Gastrocnemius medialis (tissue), 4 donors: ENCODE measurements at regions not wholly inside any gene's neighbourhood (a gene's known extent, or its start where the extent isn't known, plus 50 kb on each side); places are given as distances from the start of the nearest gene placed in this dataset.

Experiments used
- ATAC-seq, 2 donors: fragments of 150-250 bp; one replicate each; pipeline ENCODE4 v1.9.1; 2016
- DNase-seq, 2 donors: peaks; one replicate each; pipeline ENCODE4 v3.0.0-alpha.2; 2019
- H3K27ac ChIP-seq, 4 donors: fragments of 200-600 bp; sonication (generic); 1 replicate in 1 of 4; 2 replicates in 3 of 4; pipeline ENCODE4 v1.5.1; 2016 to 2018; ENCODE audit warnings: mild to moderate bottlenecking in 2 of 4, moderate library complexity in 1 of 4
- H3K27me3 ChIP-seq, 3 donors: fragments of 200-600 bp; sonication (generic) in 2 of 3; 1 replicate in 1 of 3; 2 replicates in 2 of 3; pipeline versions ENCODE4 v1.5.1 to v1.6.0; 2016 to 2019; ENCODE audit warnings: mild to moderate bottlenecking in 1 of 3, moderate library complexity in 1 of 3
- H3K36me3 ChIP-seq, 2 donors: fragments of 200-600 bp; sonication (generic) in 1 of 2; one replicate each; pipeline ENCODE4 v1.5.1; 2017 to 2018
- H3K4me1 ChIP-seq, 2 donors: fragments of 200-600 bp; sonication (generic) in 1 of 2; one replicate each; pipeline ENCODE4 v1.5.1; 2016 to 2017; ENCODE audit warnings: mild to moderate bottlenecking in 2 of 2
- H3K4me3 ChIP-seq, 4 donors: fragments of 200-600 bp; sonication (generic) in 3 of 4; 1 replicate in 1 of 4; 2 replicates in 3 of 4; pipeline ENCODE4 v1.5.1; 2016 to 2019; ENCODE audit warnings: mild to moderate bottlenecking in 2 of 4
- H3K9me3 ChIP-seq, 3 donors: fragments of 200-600 bp; sonication (generic) in 2 of 3; 1 replicate in 1 of 3; 2 replicates in 2 of 3; pipeline ENCODE4 v1.5.1; 2016 to 2019
- CTCF ChIP-seq, 5 experiments: fragments of 450-650 bp in 3 of 5; fragments of 200-600 bp in 2 of 5; sonication (generic) in 2 of 5; IDR thresholded peaks in 4 of 5; conservative IDR thresholded peaks in 1 of 5; 1 replicate in 4 of 5; 2 replicates in 1 of 5; pipeline ENCODE4 v1.5.1; 2016 to 2019; ENCODE audit warnings: antibody characterized with exemption in 5 of 5, mild to moderate bottlenecking in 3 of 5, moderate library complexity in 3 of 5
- POLR2A ChIP-seq, 2 donors: fragments of 450-650 bp; IDR thresholded peaks; one replicate each; pipeline ENCODE4 v1.6.1; 2017; ENCODE audit warnings: antibody characterized with exemption in 2 of 2, mild to moderate bottlenecking in 2 of 2, moderate library complexity in 2 of 2
- in situ Hi-C, 4 donors: fragments of 200-750 bp; cut with MboI; loops; one replicate each; pipeline versions ENCODE4 v1.15.0 to v1.8.0; 2017; ENCODE audit warnings: low sequenced_read_pairs in 4 of 4
- intact Hi-C: fragments of 100-400 bp; cut with DNase I; formaldehyde crosslinking; loops from one replicate; pipeline ENCODE4 v1.15.1; 2023; ENCODE audit warnings: low total_unique reads

- ATAC-seq (no peak), DNase-seq (no peak)
- in situ Hi-C loops = no loop called here
These were observed 60.3 kb upstream of the ZNF648 start for GRCh38 chr1:182121787-182122186.

GRCh38 chr1:182120411-182121258, 59.1 kb upstream of the ZNF648 start:
- intact Hi-C loops = no loop called here

More at GRCh38 chr1:182121787-182122186, 60.3 kb upstream of the ZNF648 start:
- Histone ChIP-seq H3K4me3 (no peak overlapping the region), H3K9me3 (no peaks in the 10 kb centered on the region), H3K36me3 (no peaks in the 10 kb centered on the region), H3K27me3 (no peaks in the 10 kb centered on the region), H3K27ac (peak overlapping the region in 1 of 4 donors; percentile 49), H3K4me1 (peaks cover 3 to 22% of the 10 kb centered on the region in 2 donors)
- no peak for TF ChIP-seq CTCF (IDR thresholded peaks at IDR 0.05 in 4 of 5, conservative IDR thresholded peaks at IDR 0.05 in 1 of 5)
- TF ChIP-seq POLR2A (IDR thresholded peaks at IDR 0.05) = no peak
- intact Hi-C loops = no loop called here

GRCh38 chr1:182119631-182120030, 58.1 kb upstream of the ZNF648 start:
- H3K4me1 ChIP-seq = peaks cover 3 to 22% of the 10 kb centered on the region in 2 donors
- DNase-seq (no peak), ATAC-seq (no peak)
- no peak for TF ChIP-seq POLR2A (IDR thresholded peaks at IDR 0.05)
- no peak for TF ChIP-seq CTCF (IDR thresholded peaks at IDR 0.05 in 4 of 5, conservative IDR thresholded peaks at IDR 0.05 in 1 of 5)
- no peaks in the 10 kb centered on the region for H3K27me3 ChIP-seq
- no peaks in the 10 kb centered on the region for H3K9me3 ChIP-seq
- in situ Hi-C loops = no loop called here
- intact Hi-C loops = no loop called here
- H3K4me3 ChIP-seq = no peak overlapping the region
- no peak overlapping the region for H3K27ac ChIP-seq
- H3K36me3 ChIP-seq = no peaks in the 10 kb centered on the region

More at GRCh38 chr1:182120411-182121258, 59.1 kb upstream of the ZNF648 start:
- H3K4me3 ChIP-seq = no peak overlapping the region
- ATAC-seq (peak; percentile 23 to 33), DNase-seq (no peak)
- H3K9me3 ChIP-seq = no peaks in the 10 kb centered on the region
- in situ Hi-C loops = no loop called here
- no peaks in the 10 kb centered on the region for H3K36me3 ChIP-seq
- no peaks in the 10 kb centered on the region for H3K27me3 ChIP-seq
- TF ChIP-seq POLR2A (IDR thresholded peaks at IDR 0.05) = no peak
- no peak for TF ChIP-seq CTCF (IDR thresholded peaks at IDR 0.05 in 4 of 5, conservative IDR thresholded peaks at IDR 0.05 in 1 of 5)
- peaks cover 3 to 22% of the 10 kb centered on the region in 2 donors for H3K4me1 ChIP-seq
- H3K27ac ChIP-seq = peak overlapping the region in 1 of 4 donors; percentile 27

- intact Hi-C loops = no loop called here
- DNase-seq (no peak), ATAC-seq (no peak)
- in situ Hi-C loops = no loop called here
- Histone ChIP-seq H3K27ac (no peak overlapping the region), H3K27me3 (no peaks in the 10 kb centered on the region), H3K4me3 (no peak overlapping the region), H3K36me3 (no peaks in the 10 kb centered on the region), H3K4me1 (peaks cover 3 to 22% of the 10 kb centered on the region in 2 donors), H3K9me3 (no peaks in the 10 kb centered on the region)
- TF ChIP-seq CTCF (IDR thresholded peaks at IDR 0.05 in 4 of 5, conservative IDR thresholded peaks at IDR 0.05 in 1 of 5) (no peak), POLR2A (IDR thresholded peaks at IDR 0.05) (no peak)
These were observed 57.3 kb upstream of the ZNF648 start for GRCh38 chr1:182118851-182119250.
